GM12878 (cell line): ENCODE measurements at regions not wholly inside any gene's neighbourhood (a gene's known extent, or its start where the extent isn't known, plus 50 kb on each side); places are given as distances from the start of the nearest gene placed in this dataset.

Experiments used
- ATAC-seq: fragments of 200-7000 bp; cut with Tn5 transposase; 3 replicates; pipeline ENCODE4 v1.9.1; 2020; ENCODE audit warnings: mild to moderate bottlenecking, moderate library complexity
- BruUV-seq: library from RNA; stranded (reverse); fragments of 400-500 nt; replicated peaks from 2 replicates; lab custom pipeline; 2021; lab: Mats Ljungman, UMichigan
- CTCF ChIA-PET: fragments of 300-600 bp; sonication (Branson Sonifier 250); formaldehyde crosslinking; extraction: SDS; loops from one replicate; lab custom pipeline; 2021; ENCODE audit warnings: inconsistent platforms; lab: Yijun Ruan, JAX
- POLR2A ChIA-PET: fragments of 350-600 bp; formaldehyde crosslinking; extraction: SDS; loops from one replicate; lab custom pipeline; 2021; ENCODE audit warnings: inconsistent platforms; lab: Charles Lee
- RAD21 ChIA-PET: fragments of 300-600 bp; sonication (Branson Sonifier 250); formaldehyde crosslinking; loops from one replicate; lab custom pipeline; 2023; ENCODE audit warnings: antibody characterized with exemption; ENCODE audit not compliant: unreplicated experiment; lab: Charles Lee
- SMC1A ChIA-PET: fragments of 300-600 bp; sonication (Branson Sonifier 250); formaldehyde crosslinking; loops from one replicate; lab custom pipeline; 2023; ENCODE audit not compliant: unreplicated experiment, uncharacterized antibody; lab: Charles Lee
- DNase-seq: peaks from one replicate; pipeline ENCODE4 v3.0.0-alpha.2; 2011; ENCODE audit warnings: low read depth, low spot score
- FAIRE-seq: peaks from 3 replicates; lab custom pipeline; 2011; peaks lifted over from hg19 to GRCh38; lab: Jason Lieb, UNC
- H2AFZ ChIP-seq: 2 replicates; pipeline ENCODE4 v1.6.0; 2011; ENCODE audit warnings: low read depth, low read length, control low read depth; ENCODE audit not compliant: control insufficient read depth
- H3K27ac ChIP-seq: 2 replicates; pipeline ENCODE4 v1.5.1; 2011; ENCODE audit warnings: control low read depth; ENCODE audit not compliant: control insufficient read depth, insufficient read depth
- H3K27me3 ChIP-seq, 2 experiments: replicated peaks in 1 of 2; 2 replicates each; pipeline versions ENCODE4 v1.6.0 to v1.6.1; 2011; ENCODE audit warnings: low read length in 1 of 2; ENCODE audit not compliant: control insufficient read depth in 2 of 2, insufficient read depth in 2 of 2
- H3K36me3 ChIP-seq, 2 experiments: 2 replicates each; pipeline ENCODE4 v1.5.1; 2011; ENCODE audit warnings: low read length in 1 of 2; ENCODE audit not compliant: control insufficient read depth in 2 of 2, insufficient read depth in 2 of 2
- H3K4me1 ChIP-seq: 2 replicates; pipeline ENCODE4 v1.6.1; 2011; ENCODE audit warnings: mild to moderate bottlenecking, low read length, moderate library complexity, mixed read lengths; ENCODE audit not compliant: control insufficient read depth, insufficient read depth
- H3K4me2 ChIP-seq: 2 replicates; pipeline ENCODE4 v1.6.0; 2011; ENCODE audit warnings: control low read depth; ENCODE audit not compliant: control insufficient read depth, insufficient read depth
- H3K4me3 ChIP-seq: fragments of 200-600 bp; sonication (generic); 2 replicates; pipeline ENCODE4 v1.5.1; 2016
- H3K79me2 ChIP-seq: 2 replicates; pipeline ENCODE4 v1.6.0; 2011; ENCODE audit warnings: low read length; ENCODE audit not compliant: control insufficient read depth, insufficient read depth
- H3K9ac ChIP-seq: 2 replicates; pipeline ENCODE4 v1.8.0; 2011; ENCODE audit warnings: low read length, control low read depth, mixed read lengths; ENCODE audit not compliant: control insufficient read depth, insufficient read depth
- H3K9me3 ChIP-seq: replicated peaks from 3 replicates; pipeline ENCODE4 v1.5.1; 2011; ENCODE audit warnings: mild to moderate bottlenecking, low read length; ENCODE audit not compliant: control insufficient read depth, insufficient read depth
- H4K20me1 ChIP-seq: 2 replicates; pipeline ENCODE4 v1.6.0; 2011; ENCODE audit not compliant: control insufficient read depth, insufficient read depth
- CREM ChIP-seq: IDR thresholded peaks from 2 replicates; pipeline ENCODE4 v1.6.1; 2014; ENCODE audit warnings: antibody characterized with exemption, low read depth
- GABPA ChIP-seq: IDR thresholded peaks from 2 replicates; pipeline ENCODE4 v1.6.1; 2014; ENCODE audit warnings: antibody characterized with exemption, low read depth, mild to moderate bottlenecking, inconsistent platforms
- KLF5 ChIP-seq: fragments of 450-650 bp; IDR thresholded peaks from 2 replicates; pipeline ENCODE4 v1.6.1; 2014; ENCODE audit warnings: mild to moderate bottlenecking; ENCODE audit not compliant: partially characterized antibody
- NR2C1 ChIP-seq: fragments of 450-650 bp; IDR thresholded peaks from 2 replicates; pipeline ENCODE4 v1.6.1; 2017; ENCODE audit warnings: antibody characterized with exemption, mild to moderate bottlenecking, moderate library complexity
- RAD21 ChIP-seq: IDR thresholded peaks from 2 replicates; pipeline ENCODE4 v1.6.1; 2011; ENCODE audit warnings: mild to moderate bottlenecking, low read depth, low read length, moderate library complexity; ENCODE audit not compliant: insufficient read depth
- ZZZ3 ChIP-seq: IDR thresholded peaks from 2 replicates; pipeline ENCODE4 v1.6.1; 2011; ENCODE audit warnings: low read depth; ENCODE audit not compliant: control insufficient read depth, insufficient read length
- WGBS: methylation state at CpG from one replicate; pipeline ENCODE4 v1.1.6; 2016; ENCODE audit warnings: low lambda C conversion rate; ENCODE audit not compliant: insufficient replicate concordance, insufficient coverage; ENCODE audit errors: missing lambda C conversion rate; 5-methylcytosine and 5-hydroxymethylcytosine counted together
- in situ Hi-C: fragments of 300-500 bp; cut with MboI; formaldehyde crosslinking; loops from 9 replicates; pipeline ENCODE4 v1.14.3; 2018; ENCODE audit warnings: mixed read lengths
- intact Hi-C: fragments of 100-400 bp; cut with micrococcal nuclease; formaldehyde crosslinking; loops from one replicate; pipeline ENCODE4 v1.14.2; 2022; ENCODE audit not compliant: unreplicated experiment
- TF ChIP-seq, protein P1 (sequence below): IDR thresholded peaks from 2 replicates; pipeline ENCODE4 v1.6.1; 2011; ENCODE audit warnings: borderline replicate concordance, low read depth, mild to moderate bottlenecking, moderate library complexity, mixed read lengths, low read length; ENCODE audit not compliant: insufficient read depth; ENCODE audit errors: extremely low read length
- TF ChIP-seq, protein P2 (sequence below): fragments of 450-650 bp; IDR thresholded peaks from 2 replicates; pipeline ENCODE4 v1.6.1; 2014; ENCODE audit warnings: mild to moderate bottlenecking
- TF ChIP-seq, protein P3 (sequence below): fragments of 450-650 bp; IDR thresholded peaks from 2 replicates; pipeline ENCODE4 v1.6.1; 2017; ENCODE audit warnings: mild to moderate bottlenecking, moderate library complexity
- TF ChIP-seq, protein P4 (sequence below): fragments of 450-650 bp; formaldehyde crosslinking; IDR thresholded peaks from 2 replicates; pipeline ENCODE4 v1.4.0; 2022; ENCODE audit warnings: mild to moderate bottlenecking, moderate library complexity

DNA sequence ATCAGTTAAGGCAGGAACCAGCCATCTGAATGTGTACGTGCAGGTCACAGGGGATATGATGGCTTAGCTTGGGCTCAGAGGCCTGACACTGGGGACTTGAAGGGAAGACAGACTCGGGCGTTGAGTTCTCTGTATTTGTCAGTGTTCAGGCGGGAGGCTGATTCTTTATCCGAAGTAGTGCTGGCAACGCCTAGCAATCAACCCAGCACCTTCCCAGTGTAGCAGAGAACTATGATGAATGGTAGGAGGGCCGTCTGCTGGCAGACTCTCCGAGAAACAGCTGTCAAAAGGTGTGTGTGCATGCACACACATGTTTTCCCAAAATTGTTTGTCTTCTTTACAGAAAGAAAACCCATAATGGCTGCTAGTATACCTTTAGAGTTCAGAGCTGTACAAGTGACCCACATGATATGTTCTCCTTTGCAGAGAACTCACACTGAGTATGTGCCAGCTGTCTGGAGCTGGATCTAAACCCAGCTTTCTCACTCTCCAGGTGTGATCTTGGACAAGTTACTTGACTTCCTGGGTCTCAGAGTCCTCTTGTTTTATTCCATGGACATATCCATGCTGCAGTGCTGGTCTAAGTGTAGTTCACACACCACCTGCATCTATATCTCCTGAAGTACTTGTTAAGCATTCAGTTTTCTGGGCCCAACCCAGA, 74.5 kb upstream of the LARS2 start:
- Histone ChIP-seq H3K36me3 (no peaks in the 10 kb centered on the region), H2AFZ (no peak overlapping the region), H3K79me2 (no peaks in the 10 kb centered on the region), H3K9me3 (no peaks in the 10 kb centered on the region), H3K4me3 (no peak overlapping the region), H3K27ac (no peak overlapping the region), H4K20me1 (no peaks in the 10 kb centered on the region), H3K9ac (no peak overlapping the region), H3K4me2 (no peak overlapping the region), H3K4me1 (no peaks in the 10 kb centered on the region), H3K27me3 (peaks cover 0 to 3% of the 10 kb centered on the region in 2 experiments; a peak in 2 of 4 replicates)
- RAD21 ChIA-PET = interaction anchor here (0.6 kb wide), 1 partner anchor 197 kb away, joined by 3 read pairs; no protein-coding TSS in a partner anchor
- no peak for ATAC-seq
- in situ Hi-C loops (no loop called here), intact Hi-C loops (no loop called here)
- FAIRE-seq = no peak
- SMC1A ChIA-PET = interaction anchor here (1.0 kb wide), 1 partner anchor 23 kb away, joined by 3 read pairs; no protein-coding TSS in a partner anchor
- DNase-seq = no peak
- POLR2A ChIA-PET = no interaction called here
- TF ChIP-seq, protein P1, sequence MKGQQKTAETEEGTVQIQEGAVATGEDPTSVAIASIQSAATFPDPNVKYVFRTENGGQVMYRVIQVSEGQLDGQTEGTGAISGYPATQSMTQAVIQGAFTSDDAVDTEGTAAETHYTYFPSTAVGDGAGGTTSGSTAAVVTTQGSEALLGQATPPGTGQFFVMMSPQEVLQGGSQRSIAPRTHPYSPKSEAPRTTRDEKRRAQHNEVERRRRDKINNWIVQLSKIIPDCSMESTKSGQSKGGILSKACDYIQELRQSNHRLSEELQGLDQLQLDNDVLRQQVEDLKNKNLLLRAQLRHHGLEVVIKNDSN = no peak
- TF ChIP-seq KLF5 (no peak), CREM (no peak), ZZZ3 (no peak), RAD21 (no peak), NR2C1 (no peak), GABPA (no peak)
- TF ChIP-seq, protein P2, sequence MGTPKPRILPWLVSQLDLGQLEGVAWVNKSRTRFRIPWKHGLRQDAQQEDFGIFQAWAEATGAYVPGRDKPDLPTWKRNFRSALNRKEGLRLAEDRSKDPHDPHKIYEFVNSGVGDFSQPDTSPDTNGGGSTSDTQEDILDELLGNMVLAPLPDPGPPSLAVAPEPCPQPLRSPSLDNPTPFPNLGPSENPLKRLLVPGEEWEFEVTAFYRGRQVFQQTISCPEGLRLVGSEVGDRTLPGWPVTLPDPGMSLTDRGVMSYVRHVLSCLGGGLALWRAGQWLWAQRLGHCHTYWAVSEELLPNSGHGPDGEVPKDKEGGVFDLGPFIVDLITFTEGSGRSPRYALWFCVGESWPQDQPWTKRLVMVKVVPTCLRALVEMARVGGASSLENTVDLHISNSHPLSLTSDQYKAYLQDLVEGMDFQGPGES = no peak
- TF ChIP-seq, protein P3, sequence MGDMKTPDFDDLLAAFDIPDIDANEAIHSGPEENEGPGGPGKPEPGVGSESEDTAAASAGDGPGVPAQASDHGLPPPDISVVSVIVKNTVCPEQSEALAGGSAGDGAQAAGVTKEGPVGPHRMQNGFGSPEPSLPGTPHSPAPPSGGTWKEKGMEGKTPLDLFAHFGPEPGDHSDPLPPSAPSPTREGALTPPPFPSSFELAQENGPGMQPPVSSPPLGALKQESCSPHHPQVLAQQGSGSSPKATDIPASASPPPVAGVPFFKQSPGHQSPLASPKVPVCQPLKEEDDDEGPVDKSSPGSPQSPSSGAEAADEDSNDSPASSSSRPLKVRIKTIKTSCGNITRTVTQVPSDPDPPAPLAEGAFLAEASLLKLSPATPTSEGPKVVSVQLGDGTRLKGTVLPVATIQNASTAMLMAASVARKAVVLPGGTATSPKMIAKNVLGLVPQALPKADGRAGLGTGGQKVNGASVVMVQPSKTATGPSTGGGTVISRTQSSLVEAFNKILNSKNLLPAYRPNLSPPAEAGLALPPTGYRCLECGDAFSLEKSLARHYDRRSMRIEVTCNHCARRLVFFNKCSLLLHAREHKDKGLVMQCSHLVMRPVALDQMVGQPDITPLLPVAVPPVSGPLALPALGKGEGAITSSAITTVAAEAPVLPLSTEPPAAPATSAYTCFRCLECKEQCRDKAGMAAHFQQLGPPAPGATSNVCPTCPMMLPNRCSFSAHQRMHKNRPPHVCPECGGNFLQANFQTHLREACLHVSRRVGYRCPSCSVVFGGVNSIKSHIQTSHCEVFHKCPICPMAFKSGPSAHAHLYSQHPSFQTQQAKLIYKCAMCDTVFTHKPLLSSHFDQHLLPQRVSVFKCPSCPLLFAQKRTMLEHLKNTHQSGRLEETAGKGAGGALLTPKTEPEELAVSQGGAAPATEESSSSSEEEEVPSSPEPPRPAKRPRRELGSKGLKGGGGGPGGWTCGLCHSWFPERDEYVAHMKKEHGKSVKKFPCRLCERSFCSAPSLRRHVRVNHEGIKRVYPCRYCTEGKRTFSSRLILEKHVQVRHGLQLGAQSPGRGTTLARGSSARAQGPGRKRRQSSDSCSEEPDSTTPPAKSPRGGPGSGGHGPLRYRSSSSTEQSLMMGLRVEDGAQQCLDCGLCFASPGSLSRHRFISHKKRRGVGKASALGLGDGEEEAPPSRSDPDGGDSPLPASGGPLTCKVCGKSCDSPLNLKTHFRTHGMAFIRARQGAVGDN = no peak
- TF ChIP-seq, protein P4, sequence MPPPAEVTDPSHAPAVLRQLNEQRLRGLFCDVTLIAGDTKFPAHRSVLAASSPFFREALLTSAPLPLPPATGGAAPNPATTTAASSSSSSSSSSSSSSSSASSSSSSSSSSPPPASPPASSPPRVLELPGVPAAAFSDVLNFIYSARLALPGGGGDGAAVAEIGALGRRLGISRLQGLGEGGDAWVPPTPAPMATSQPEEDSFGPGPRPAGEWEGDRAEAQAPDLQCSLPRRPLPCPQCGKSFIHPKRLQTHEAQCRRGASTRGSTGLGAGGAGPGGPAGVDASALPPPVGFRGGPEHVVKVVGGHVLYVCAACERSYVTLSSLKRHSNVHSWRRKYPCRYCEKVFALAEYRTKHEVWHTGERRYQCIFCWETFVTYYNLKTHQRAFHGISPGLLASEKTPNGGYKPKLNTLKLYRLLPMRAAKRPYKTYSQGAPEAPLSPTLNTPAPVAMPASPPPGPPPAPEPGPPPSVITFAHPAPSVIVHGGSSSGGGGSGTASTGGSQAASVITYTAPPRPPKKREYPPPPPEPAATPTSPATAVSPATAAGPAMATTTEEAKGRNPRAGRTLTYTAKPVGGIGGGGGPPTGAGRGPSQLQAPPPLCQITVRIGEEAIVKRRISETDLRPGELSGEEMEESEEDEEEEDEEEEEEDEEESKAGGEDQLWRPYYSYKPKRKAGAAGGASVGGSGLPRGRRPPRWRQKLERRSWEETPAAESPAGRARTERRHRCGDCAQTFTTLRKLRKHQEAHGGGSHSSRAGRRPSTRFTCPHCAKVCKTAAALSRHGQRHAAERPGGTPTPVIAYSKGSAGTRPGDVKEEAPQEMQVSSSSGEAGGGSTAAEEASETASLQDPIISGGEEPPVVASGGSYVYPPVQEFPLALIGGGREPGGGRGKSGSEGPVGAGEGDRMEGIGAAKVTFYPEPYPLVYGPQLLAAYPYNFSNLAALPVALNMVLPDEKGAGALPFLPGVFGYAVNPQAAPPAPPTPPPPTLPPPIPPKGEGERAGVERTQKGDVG (CRISPR knock-in tag) = no peak
- WGBS = 20% methylated on average over 8 of the region's 8 CpGs
- CTCF ChIA-PET = interaction anchor here (0.7 kb wide), 2 partner anchors 40 to 322 kb away, joined by 3 read pairs; no protein-coding TSS in a partner anchor
- no TSS peak for BruUV-seq
